CD4-positive, alpha-beta T cell treated with Interleukin-2 at 100 ng/mL for 4 hours (primary cell): ENCODE measurements at regions not wholly inside any gene's neighbourhood (a gene's known extent, or its start where the extent isn't known, plus 50 kb on each side); places are given as distances from the start of the nearest gene placed in this dataset.

Experiments used
- DNase-seq: peaks from one replicate; pipeline ENCODE4 v3.0.0-alpha.2; 2020; ENCODE audit warnings: low spot score

DNA sequence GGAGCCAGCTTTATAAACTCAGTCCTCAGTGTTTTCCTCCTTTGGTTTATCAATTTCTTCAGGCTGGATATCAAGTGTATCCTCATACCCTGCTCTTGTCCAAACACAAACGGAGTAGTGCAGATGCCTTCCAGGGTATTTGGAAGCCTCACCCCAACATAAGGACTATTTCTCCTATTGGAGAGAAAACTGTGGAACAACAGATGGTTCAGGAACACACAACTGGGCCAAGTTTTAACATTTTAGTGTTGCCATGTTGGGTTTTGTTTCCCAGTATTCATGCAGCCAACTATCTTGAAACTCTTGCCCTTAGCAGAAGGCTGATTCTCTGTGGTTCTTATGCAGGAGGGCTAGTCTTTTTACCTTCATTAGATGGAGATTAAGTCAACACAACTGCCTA lies 398.1 kb downstream of the GABRB3 start:
- no peak for DNase-seq

GRCh38 chr15:26372706-26373105 lies 400.2 kb downstream of the GABRB3 start:
- DNase-seq = no peak

- DNase-seq = no peak
Measured at GRCh38 chr15:26365077-26365476, 407.8 kb downstream of the GABRB3 start.

GRCh38 chr15:26359855-26360254 lies 413.0 kb downstream of the GABRB3 start:
- no peak for DNase-seq

- DNase-seq = no peak
Measured at GRCh38 chr15:26358708-26359107, 414.2 kb downstream of the GABRB3 start.

DNA sequence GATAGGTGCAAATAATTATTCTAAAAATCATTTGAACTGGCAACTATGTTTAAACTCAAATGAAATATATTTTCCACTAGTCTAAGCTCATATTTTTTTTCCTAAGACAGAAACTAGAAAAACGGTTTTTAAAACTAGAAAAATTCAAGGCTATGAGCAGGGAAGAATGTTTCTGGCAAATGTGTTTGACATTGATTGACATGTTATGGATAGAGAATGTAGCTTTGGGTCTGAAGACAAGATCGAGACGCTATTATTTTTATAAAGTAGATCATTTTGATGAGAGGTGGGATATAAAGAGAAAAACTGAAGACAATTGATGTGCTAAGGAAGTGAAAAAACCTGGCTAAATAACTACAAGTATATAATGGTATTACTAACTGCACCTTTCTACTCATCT lies 415.2 kb downstream of the GABRB3 start:
- DNase-seq = no peak

- DNase-seq = no peak
Measured at GRCh38 chr15:26355472-26356074, 417.3 kb downstream of the GABRB3 start.

DNA sequence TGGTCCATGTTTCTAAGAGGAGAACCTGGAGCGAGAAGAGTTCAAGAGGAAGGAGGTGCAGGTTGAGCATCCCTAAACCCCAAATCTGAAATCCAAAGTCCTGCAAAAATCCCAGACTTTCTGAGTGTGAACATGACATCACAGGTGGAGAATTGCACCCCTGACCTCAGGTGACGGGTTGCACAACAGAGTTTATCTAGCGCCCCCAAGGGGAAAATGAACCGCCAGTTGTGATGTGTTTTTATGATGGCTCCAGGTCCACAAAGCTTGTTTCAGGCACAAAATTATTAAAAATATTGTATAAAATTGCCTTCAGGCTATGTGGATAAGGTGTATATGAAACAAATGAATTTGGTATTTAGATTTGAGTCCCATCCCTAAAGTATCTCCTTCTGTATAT lies 420.0 kb downstream of the GABRB3 start:
- DNase-seq = no peak

DNA sequence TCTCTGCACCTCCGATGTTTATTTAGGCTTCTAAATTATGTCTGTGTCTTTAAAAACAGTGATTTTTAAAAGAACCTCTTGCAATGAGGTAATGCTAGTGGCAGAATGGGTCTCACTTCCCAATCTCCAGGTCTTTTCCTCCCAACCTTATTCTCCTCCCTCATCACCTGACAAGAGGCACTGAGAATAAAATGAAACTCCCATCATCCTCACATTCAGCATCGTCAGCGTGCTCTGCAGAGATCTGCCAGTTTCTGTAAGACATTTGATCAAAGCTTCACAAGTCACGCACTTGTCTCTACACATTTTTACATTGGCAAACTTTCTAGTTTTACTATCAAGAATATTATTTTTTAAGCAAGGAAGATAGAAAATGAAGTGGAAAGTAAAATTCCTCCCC lies 420.5 kb downstream of the GABRB3 start:
- no peak for DNase-seq

DNA sequence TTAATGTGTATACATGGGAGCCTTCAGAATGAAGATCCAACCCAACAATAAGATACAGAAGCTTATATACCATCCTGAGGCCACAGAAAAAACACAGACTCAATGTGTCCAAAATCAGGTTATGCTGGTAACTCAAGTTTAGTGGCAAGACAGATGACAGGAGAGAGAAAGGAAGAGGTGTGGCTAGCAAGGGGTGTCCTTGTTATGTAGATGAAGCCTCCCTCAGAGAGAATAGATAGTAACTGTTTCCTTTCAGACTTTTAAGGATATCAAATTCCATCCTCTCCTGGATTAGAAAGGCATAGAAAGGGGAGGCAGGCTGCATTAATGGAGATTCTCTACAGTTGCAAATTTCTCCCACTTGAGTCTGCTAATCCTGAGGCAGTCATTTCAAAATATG lies 447.4 kb downstream of the GABRB3 start:
- DNase-seq = no peak

- no peak for DNase-seq
Measured at GRCh38 chr15:26323566-26323965, 449.3 kb downstream of the GABRB3 start.

GRCh38 chr15:26318689-26319088 lies 454.2 kb downstream of the GABRB3 start:
- DNase-seq = no peak

GRCh38 chr15:26314577-26314976 lies 451.4 kb upstream of the ATP10A start:
- DNase-seq = no peak

GRCh38 chr15:26311710-26312236 lies 448.6 kb upstream of the ATP10A start:
- no peak for DNase-seq

GRCh38 chr15:26298659-26299170 lies 435.6 kb upstream of the ATP10A start:
- no peak for DNase-seq

GRCh38 chr15:26298010-26298658 lies 435.0 kb upstream of the ATP10A start:
- DNase-seq = no peak

- DNase-seq = no peak
Measured at GRCh38 chr15:26295336-26296085, 432.4 kb upstream of the ATP10A start.

DNA sequence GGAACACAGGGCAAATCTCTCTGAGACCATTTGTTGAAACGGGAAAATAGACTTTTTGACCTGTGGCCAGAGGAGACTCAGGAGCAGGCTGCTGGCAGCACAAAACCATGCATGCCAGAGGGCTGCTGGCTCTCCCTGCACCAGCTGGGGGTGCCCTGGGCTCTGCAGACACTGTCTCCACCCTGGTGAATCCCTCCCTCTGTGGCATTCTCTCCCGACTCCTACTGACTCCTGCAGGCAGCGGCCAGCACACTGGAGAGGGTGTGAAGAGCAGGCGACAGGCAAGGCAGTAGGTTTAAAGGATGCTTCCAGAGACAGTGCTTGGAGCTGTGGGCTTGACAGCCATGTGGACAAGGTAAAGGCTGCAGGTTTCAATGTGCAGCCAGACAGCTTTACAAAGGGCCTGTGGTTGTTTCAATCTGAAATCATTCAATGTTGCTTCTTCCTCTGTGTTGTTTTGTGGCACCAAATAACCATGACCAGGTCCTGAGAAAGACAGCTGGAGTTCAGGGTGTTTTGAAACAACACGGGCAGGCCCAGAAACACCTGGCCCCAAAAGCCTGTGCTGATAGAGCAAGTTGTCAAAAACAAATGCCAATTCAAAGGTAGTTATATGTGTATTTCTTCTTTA lies 431.0 kb upstream of the ATP10A start:
- no peak for DNase-seq

DNA sequence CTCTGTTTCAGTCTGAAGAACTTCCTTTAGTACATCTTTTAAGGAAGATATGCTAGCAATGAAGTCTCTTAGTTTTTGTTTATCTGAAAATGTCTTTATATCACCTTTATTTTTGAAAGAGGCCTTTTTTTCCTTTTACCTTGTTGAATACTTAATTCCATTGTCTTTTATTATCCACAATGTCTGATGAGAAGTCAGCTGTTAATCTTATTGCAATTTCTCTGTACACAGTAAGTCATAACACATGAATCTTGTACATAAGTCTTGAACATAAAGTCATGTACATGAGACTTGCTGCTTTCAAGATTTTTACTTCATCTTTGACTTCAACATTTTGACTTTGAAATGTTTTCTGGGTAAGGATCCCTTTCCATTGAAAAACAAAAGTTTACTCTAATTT lies 424.3 kb upstream of the ATP10A start:
- no peak for DNase-seq

DNA sequence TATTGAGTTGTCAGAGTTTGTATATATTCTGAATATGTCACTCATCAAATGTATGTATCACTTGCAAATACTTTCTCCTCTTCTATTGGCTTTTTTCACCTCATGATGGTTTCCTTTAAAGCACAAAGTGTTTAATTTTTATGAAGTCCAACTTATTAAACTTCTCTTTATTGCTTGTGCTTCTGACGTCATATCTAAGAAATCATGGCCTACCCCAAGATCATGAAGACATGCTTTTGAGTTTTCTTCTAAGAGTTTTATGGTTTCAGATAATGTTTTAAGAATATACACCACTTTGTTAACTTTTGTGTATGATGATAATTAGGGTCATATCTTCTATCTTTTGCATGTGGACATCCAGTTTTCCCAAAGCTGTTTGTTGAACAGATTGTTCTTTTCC lies 417.2 kb upstream of the ATP10A start:
- no peak for DNase-seq

DNA sequence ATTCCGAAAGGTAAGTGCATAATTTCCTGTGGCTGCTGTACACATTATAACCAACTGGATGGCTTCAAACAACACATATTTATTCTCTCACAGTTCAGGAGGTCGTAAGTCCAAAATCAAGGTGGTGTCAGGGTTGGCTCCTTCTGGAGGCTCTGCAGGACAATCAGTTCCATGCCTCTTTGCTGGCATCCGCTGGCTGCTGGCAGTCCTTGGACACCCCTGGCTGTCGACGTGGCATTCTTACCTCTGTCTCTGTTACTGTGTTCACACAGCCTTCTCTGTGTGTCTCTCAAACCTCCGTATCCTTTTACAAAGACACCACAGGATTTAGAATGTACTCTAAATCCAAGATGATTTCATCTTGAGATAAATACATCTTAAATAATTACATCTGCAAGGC lies 398.8 kb upstream of the ATP10A start:
- no peak for DNase-seq

DNA sequence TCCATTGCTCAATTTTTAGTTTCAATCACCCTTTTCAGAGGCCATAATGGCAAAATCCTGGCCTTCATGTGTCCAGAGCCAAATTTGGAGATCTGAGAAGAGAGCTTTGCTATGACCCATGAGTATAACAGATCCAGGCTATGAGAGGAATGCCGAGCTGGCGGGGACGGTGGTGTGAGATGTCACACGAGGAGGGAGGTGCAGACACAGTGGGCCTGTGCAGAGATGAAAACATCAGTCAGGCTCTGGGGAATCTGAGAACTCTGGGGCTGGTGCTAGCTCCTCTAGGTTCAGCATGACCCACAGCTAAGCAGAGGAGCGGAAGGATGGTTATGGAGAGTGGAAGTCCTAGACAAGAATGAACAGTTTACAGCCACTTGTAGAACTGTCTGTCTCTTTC lies 398.3 kb upstream of the ATP10A start:
- no peak for DNase-seq
